SW480 (cell line): ENCODE measurements at regions not wholly inside any gene's neighbourhood (a gene's known extent, or its start where the extent isn't known, plus 50 kb on each side); places are given as distances from the start of the nearest gene placed in this dataset.

ENCODE experiments used
- DNase-seq: peaks from one replicate; pipeline ENCODE4 v3.0.0-alpha.2; 2016; ENCODE audit warnings: low spot score

GRCh38 chr5:54678737-54679136 is 161.2 kb downstream of the SNX18 start:
- DNase-seq = no peak

DNA sequence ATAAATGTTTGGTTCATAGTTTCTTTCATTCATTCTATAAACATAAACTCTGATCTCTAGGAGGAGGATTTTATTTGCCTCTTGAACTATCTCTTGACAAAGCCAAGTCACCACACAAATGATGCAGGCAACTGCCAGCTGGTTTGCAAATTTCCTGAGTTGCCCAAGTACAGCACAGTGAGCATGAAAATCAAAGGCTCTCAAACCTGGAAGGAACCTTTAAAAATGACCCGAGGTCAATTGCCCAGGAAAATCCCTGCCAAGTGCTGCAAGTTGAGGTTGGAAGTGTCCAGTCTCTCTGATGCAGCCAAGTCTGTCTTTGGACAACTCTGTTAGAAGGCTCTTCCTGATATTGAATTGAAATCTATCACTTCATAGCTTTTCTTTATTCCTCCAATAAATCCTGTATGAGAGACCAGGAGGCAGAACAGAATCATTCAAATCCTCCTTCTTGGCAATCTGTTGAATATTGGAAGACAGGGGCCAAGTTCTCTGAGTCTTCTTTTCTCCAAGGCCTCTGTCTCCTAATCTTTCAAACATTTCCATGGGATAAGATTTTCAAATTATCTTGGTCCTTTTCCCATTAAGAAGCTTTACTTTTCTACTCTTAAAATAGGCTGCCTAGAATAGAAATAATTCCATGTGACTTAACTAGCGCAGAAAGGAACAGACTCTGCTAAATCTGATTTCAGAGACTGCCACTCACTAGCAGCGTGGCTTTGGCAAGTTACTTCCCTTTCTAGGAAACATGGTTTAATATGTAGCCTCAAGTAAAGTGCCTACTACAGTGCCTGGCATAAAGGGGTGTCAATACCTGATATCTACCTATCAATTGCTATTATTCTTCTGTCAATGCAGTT is 159.2 kb downstream of the SNX18 start:
- DNase-seq = no peak

DNA sequence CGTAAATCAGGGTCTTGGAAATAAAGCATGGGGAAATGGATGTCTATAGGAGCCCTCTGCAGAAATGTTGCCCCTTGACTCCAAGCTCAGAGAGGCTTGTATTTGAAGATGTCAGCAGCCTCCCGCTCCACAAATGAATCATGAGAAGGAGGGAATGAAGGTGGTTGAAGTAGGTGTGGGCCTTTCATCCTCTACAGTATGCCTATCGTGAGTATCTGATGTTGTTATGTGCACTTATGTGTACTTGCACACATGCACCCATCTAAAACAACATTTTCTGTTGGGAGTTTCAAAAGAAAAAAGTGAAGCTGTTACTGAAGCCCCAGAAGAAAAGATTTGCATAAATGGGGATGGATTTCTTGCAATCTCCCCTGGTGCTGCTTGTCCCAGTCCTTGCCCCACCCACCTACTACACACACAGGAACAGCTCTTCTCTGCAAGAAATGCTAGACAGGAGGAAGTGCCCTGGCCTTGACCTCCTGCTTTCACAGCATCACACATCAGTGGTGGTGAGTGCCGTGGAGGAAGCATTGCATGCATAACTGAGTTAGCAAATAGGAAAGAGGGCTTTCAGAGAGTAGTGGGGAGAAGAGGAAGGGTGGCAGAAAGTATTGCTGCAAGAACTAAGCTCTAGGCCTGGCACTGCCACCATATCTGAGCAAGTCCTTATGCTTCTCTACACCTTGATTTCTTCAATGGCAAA is 156.1 kb downstream of the SNX18 start:
- no peak for DNase-seq

GRCh38 chr5:54672871-54673270 is 155.3 kb downstream of the SNX18 start:
- no peak for DNase-seq

GRCh38 chr5:54671681-54672080 is 154.1 kb downstream of the SNX18 start:
- DNase-seq = no peak

DNA sequence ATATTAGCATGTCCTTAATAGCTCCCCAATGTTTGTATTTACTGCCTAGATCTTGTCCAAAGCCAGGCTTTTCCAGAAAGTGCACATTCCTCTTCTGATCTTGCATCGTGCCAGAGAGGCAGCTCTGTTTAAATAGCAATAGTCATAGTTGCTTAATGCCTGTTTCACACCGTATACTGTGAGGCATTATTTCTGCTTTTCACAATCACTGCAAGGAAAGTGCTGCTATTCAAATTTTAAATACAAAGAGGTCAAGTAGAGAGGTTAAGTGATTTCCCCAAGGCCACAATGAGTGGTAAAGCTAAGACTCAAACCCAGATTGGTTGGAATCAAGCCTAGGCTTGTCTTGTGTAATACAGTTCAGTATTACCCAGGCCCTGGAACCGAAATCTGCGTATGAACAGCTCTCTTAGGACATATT is 153.6 kb downstream of the SNX18 start:
- DNase-seq = no peak

DNA sequence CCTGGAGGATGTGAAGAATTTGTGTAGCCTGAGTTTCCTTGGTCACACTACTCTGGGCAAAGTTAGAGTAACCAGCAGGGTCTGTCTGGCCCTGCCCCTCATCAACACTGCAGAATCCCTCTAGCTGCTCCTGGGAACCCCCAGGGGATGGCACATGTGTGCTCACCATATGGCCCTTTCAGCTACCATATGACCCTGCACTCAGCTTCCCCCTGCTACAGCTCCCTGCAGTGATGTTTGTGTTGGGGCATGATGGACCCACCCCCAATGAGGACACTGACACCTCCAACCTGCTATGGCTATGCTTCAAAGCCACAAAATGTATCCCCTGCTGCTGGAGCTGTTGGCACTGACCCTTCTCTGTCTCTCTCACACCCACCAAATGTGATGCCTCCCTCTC is 152.7 kb downstream of the SNX18 start:
- no peak for DNase-seq

GRCh38 chr5:54669845-54670244 is 152.3 kb downstream of the SNX18 start:
- DNase-seq = no peak

- no peak for DNase-seq
Observed at GRCh38 chr5:54669285-54669684, 151.7 kb downstream of the SNX18 start.

GRCh38 chr5:54668096-54668495 is 150.5 kb downstream of the SNX18 start:
- no peak for DNase-seq

GRCh38 chr5:54667136-54667535 is 149.6 kb downstream of the SNX18 start:
- DNase-seq = no peak

- DNase-seq = no peak
Observed at GRCh38 chr5:54663866-54664265, 146.3 kb downstream of the SNX18 start.

DNA sequence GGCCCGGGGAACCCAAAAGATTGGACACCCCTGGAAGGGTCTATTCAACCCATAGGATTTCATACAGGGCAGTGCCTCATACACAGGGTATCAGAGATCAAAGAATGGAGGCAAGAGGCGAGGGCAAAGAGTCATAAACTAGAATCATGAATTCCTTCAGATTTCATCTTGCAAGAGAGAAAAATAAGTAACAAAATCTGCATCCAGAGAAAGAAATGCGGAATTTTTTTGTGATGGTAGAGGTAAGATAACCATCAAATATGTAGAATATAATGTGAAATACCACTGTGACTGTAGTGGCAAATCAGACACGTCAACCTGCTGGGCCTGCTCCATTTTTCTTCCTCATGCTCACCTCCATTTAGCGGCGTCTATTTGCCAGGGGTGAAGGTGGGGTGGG is 143.6 kb downstream of the SNX18 start:
- DNase-seq = no peak

DNA sequence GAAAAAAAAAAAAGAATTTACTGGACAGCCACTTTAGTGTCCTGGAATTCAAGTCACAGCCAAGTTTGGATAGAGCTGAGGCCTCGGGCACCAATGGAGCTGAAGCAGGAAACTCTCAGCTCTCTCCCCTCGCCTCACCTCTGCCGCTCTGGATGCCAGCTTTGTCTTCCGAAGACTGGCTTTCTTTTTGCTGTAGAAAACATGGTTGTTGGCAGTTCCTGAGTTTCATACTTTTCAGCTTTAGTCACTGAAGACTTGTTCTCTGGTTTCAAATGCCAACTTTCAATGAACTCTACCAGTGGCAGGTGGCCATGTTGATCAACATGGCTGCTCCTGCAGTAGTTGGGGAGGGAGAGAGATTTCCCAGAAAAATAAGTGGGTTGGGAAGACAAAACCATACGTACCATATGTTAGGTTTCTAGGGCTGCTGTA is 142.2 kb downstream of the SNX18 start:
- no peak for DNase-seq

- DNase-seq = no peak
Observed at GRCh38 chr5:54658010-54658409, 140.5 kb downstream of the SNX18 start.

DNA sequence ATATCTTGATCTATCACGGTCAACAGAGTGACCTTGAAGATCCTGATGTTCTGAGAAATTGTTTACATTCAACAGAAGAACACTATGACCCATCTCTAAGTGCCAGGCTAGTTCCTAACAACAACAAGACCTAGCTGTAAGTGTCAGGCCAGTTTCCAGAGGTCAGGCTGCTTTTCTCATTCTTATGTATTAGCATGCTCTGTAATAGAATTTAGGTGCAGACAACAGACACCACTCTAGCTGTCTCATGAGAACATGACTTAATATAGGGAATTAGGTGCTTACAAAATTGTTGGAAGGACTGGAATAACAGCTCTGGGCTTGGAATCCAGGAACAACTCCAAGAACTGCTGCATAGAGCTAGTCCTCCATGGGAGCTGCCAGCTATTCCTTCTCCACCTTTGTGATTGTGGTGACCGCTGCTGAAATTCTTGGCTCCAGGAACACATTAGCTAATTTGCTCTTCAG is 138.7 kb downstream of the SNX18 start:
- no peak for DNase-seq

DNA sequence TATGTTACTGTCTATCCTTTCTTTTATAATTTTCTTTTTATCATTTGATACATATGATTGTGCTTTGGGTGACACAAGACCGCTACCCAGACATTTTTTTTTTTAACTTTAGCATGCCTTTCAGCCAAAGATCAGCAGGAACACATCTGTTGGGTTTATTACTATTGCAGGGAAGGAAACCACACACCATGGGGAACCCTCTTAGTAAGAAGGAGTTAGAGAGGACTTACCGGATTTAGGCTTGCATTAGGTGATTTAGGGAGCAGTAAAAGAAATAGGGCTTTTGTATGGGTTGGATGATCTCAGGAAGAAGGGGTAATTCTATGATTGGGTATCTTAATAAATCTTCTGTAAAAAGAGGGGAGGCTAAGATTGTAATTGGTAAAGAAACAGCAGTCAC is 138.2 kb downstream of the SNX18 start:
- DNase-seq = no peak

- no peak for DNase-seq
Observed at GRCh38 chr5:54655266-54655665, 137.7 kb downstream of the SNX18 start.

GRCh38 chr5:54653956-54654614 is 136.5 kb downstream of the SNX18 start:
- no peak for DNase-seq

- DNase-seq = no peak
Observed at GRCh38 chr5:54651482-54652076, 134.0 kb downstream of the SNX18 start.

DNA sequence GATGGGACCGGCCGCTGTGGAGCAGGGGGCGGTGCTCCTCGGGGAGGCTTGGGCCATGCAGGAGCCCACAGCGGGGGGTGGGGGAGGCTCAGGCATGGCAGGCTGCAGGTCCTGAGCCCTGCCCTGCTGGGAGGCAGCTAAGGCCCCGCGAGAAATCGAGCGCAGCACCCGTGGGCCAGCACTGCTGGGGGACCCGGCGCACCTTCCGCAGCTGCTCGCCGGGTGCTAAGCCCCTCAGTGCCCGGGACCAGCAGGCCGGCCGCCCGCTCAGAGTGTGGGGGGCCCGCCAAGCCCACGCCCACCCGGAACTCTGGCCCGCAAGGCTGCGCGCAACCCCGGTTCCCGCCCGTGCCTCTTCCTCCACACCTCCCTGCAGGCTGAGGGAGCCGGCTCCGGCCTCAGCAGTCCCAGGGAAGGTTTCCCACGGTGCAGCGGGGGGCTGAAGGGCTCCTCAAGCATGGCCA is 131.5 kb downstream of the SNX18 start:
- no peak for DNase-seq
